K562 (cell line): ENCODE measurements at regions not wholly inside any gene's neighbourhood (a gene's known extent, or its start where the extent isn't known, plus 50 kb on each side); places are given as distances from the start of the nearest gene placed in this dataset.

Experiments
- ATAC-seq: fragments of 200-7000 bp; cut with Tn5 transposase; 3 replicates; pipeline ENCODE4 v1.9.1; 2020; ENCODE audit warnings: moderate library complexity
- BruUV-seq: library from RNA; stranded (reverse); fragments of 400-500 nt; replicated peaks from 2 replicates; lab custom pipeline; 2021; lab: Mats Ljungman, UMichigan
- CTCF ChIA-PET: fragments of 300-600 bp; formaldehyde crosslinking; extraction: SDS; loops from one replicate; lab custom pipeline; 2021; ENCODE audit warnings: low intra/inter-chr PET ratio; lab: Yijun Ruan, JAX
- POLR2A ChIA-PET: fragments of 300-600, 350-650 bp; sonication (Branson Sonifier 250); formaldehyde crosslinking; extraction: SDS; loops from one replicate; lab custom pipeline; 2021; ENCODE audit warnings: antibody characterized with exemption, inconsistent platforms; lab: Yijun Ruan, JAX
- DNase-seq, 4 experiments: peaks; one replicate each; pipeline versions ENCODE4 v3.0.0 to v3.0.0-alpha.2; 2011 to 2018; ENCODE audit warnings: low spot score in 3 of 4, mixed read lengths in 3 of 4; ENCODE audit errors: extremely low read depth in 1 of 4
- FAIRE-seq: peaks from 2 replicates; lab custom pipeline; 2011; peaks lifted over from hg19 to GRCh38; lab: Jason Lieb, UNC
- H2AFZ ChIP-seq: 2 replicates; pipeline ENCODE4 v1.6.0; 2011; ENCODE audit warnings: low read depth, low read length, control low read depth, inconsistent platforms
- H3K27ac ChIP-seq: fragments of 200-600 bp; 3 replicates; pipeline ENCODE4 v1.8.0; 2011; ENCODE audit warnings: low read depth, mild to moderate bottlenecking, control low read depth, inconsistent platforms, low read length, moderate library complexity, mixed read lengths; ENCODE audit errors: extremely low read depth
- H3K27me3 ChIP-seq, 2 experiments: fragments of 300-600 bp in 1 of 2; 2 replicates in 1 of 2; 3 replicates in 1 of 2; pipeline versions ENCODE4 v1.6.0 to v1.8.0; 2011; ENCODE audit warnings: inconsistent platforms in 2 of 2, low read length in 2 of 2, mild to moderate bottlenecking in 1 of 2, mixed read lengths in 1 of 2, moderate library complexity in 1 of 2; ENCODE audit not compliant: control insufficient read depth in 2 of 2, insufficient read depth in 2 of 2
- H3K36me3 ChIP-seq: fragments of 300-600 bp; 3 replicates; pipeline ENCODE4 v1.8.0; 2011; ENCODE audit warnings: mild to moderate bottlenecking, low read length, inconsistent platforms; ENCODE audit not compliant: control insufficient read depth, insufficient read depth
- H3K4me1 ChIP-seq, 2 experiments: fragments of 200-600 bp in 1 of 2; replicated peaks in 1 of 2; 2 replicates in 1 of 2; 3 replicates in 1 of 2; pipeline versions ENCODE4 v1.5.1 to v1.8.0; 2011; ENCODE audit warnings: inconsistent platforms in 2 of 2, low read length in 2 of 2, mild to moderate bottlenecking in 1 of 2, mixed read lengths in 1 of 2, moderate library complexity in 1 of 2; ENCODE audit not compliant: control insufficient read depth in 2 of 2, insufficient read depth in 2 of 2
- H3K4me2 ChIP-seq: 2 replicates; pipeline ENCODE4 v1.6.1; 2011; ENCODE audit warnings: low read length, control low read depth, inconsistent platforms, mixed read lengths; ENCODE audit not compliant: insufficient read depth
- H3K4me3 ChIP-seq: fragments of 200-600 bp; sonication (generic), shearing (Covaris generic); 2 replicates; pipeline ENCODE4 v1.5.1; 2016; ENCODE audit warnings: control low read depth, inconsistent platforms
- H3K79me2 ChIP-seq: fragments of 200-600 bp; 3 replicates; pipeline ENCODE4 v1.8.0; 2011; ENCODE audit warnings: low read length, inconsistent platforms; ENCODE audit not compliant: control insufficient read depth, insufficient read depth
- H3K9ac ChIP-seq, 2 experiments: 2 replicates each; pipeline versions ENCODE4 v1.6.0 to v1.6.1; 2011; ENCODE audit warnings: low read depth in 2 of 2, low read length in 2 of 2, control low read depth in 1 of 2, inconsistent platforms in 1 of 2, mild to moderate bottlenecking in 1 of 2, mixed read lengths in 1 of 2; ENCODE audit not compliant: insufficient read depth in 1 of 2
- H3K9me1 ChIP-seq: one replicate; pipeline ENCODE4 v1.6.0; 2011; ENCODE audit warnings: inconsistent platforms, mild to moderate bottlenecking, low read length, moderate library complexity; ENCODE audit not compliant: control insufficient read depth, insufficient read depth
- H3K9me3 ChIP-seq: replicated peaks from 2 replicates; pipeline ENCODE4 v1.5.1; 2011; ENCODE audit warnings: low read depth, low read length, inconsistent platforms; ENCODE audit not compliant: control insufficient read depth, insufficient read depth
- H4K20me1 ChIP-seq: replicated peaks from 2 replicates; pipeline ENCODE4 v1.6.1; 2011; ENCODE audit warnings: low read length, inconsistent platforms, mixed read lengths; ENCODE audit not compliant: control insufficient read depth, insufficient read depth
- ATF1 ChIP-seq, 2 experiments: fragments of 450-650 bp in 1 of 2; IDR thresholded peaks; 2 replicates each; pipeline ENCODE4 v1.6.1; 2016; ENCODE audit warnings: missing compliant biosample characterization in 1 of 2, missing genetic modification characterization in 1 of 2
- BRCA1 ChIP-seq, 2 experiments: fragments of 450-650 bp in 1 of 2; sonication (generic) in 1 of 2; formaldehyde crosslinking in 1 of 2; IDR thresholded peaks; 2 replicates each; pipeline versions ENCODE4 v1.5.0 to v1.6.1; 2017 to 2020; ENCODE audit warnings: mild to moderate bottlenecking in 1 of 2, missing genetic modification reagents in 1 of 2
- CBFB ChIP-seq: sonication (generic); formaldehyde crosslinking; IDR thresholded peaks from 2 replicates; pipeline ENCODE4 v1.4.0; 2020; ENCODE audit warnings: mild to moderate bottlenecking, missing genetic modification reagents
- E4F1 ChIP-seq: fragments of 250-450 bp; sonication (Bioruptor Pico); IDR thresholded peaks from 2 replicates; pipeline ENCODE4 v1.5.0; 2021; ENCODE audit warnings: mild to moderate bottlenecking, borderline replicate concordance
- HNRNPLL ChIP-seq: fragments of 200-400 bp; formaldehyde crosslinking; IDR thresholded peaks from 2 replicates; pipeline ENCODE4 v1.6.1; 2017; ENCODE audit warnings: low read length, low read depth, mild to moderate bottlenecking; ENCODE audit not compliant: poor library complexity, severe bottlenecking
- MAX ChIP-seq: sonication (generic); formaldehyde crosslinking; IDR thresholded peaks from 2 replicates; pipeline ENCODE4 v1.9.0; 2022; ENCODE audit warnings: mild to moderate bottlenecking, missing genetic modification reagents
- MECOM ChIP-seq: fragments of 250-450 bp; sonication (Bioruptor Pico); IDR thresholded peaks from 2 replicates; pipeline ENCODE4 v1.8.0; 2022; ENCODE audit warnings: inconsistent platforms
- NFIC ChIP-seq: fragments of 450-650 bp; IDR thresholded peaks from 2 replicates; pipeline ENCODE4 v1.6.1; 2017; ENCODE audit warnings: mild to moderate bottlenecking, inconsistent platforms
- RB1 ChIP-seq: fragments of 450-650 bp; IDR thresholded peaks from 2 replicates; pipeline ENCODE4 v1.6.1; 2017; ENCODE audit warnings: low read depth, mild to moderate bottlenecking
- RNF219 ChIP-seq: fragments of 250-450 bp; sonication (Bioruptor Pico); IDR thresholded peaks from 2 replicates; pipeline ENCODE4 v1.5.0; 2022; ENCODE audit warnings: mild to moderate bottlenecking
- SIN3B ChIP-seq: fragments of 450-650 bp; IDR thresholded peaks from 2 replicates; pipeline ENCODE4 v1.6.1; 2017; ENCODE audit warnings: low read depth, mild to moderate bottlenecking, moderate library complexity
- ZC3H8 ChIP-seq: fragments of 450-650 bp; IDR thresholded peaks from 2 replicates; pipeline ENCODE4 v1.6.1; 2017
- ZNF280B ChIP-seq: fragments of 250-450 bp; sonication (Bioruptor Pico); IDR thresholded peaks from 2 replicates; pipeline ENCODE4 v1.5.1; 2021; ENCODE audit warnings: mild to moderate bottlenecking
- WGBS: fragments of 100-300 bp; shearing (Covaris generic); methylation state at CpG from one replicate; pipeline ENCODE4 v1.1.6; 2016; ENCODE audit warnings: low coverage, mixed read lengths; ENCODE audit not compliant: insufficient coverage; ENCODE audit errors: missing lambda C conversion rate; 5-methylcytosine and 5-hydroxymethylcytosine counted together
- in situ Hi-C: fragments of 300-500 bp; cut with MboI; formaldehyde crosslinking; loops from 4 replicates; pipeline ENCODE4 v1.15.0; 2018; ENCODE audit warnings: inconsistent platforms, mixed read lengths
- intact Hi-C: fragments of 100-400 bp; cut with micrococcal nuclease; formaldehyde crosslinking; loops from 2 replicates; pipeline ENCODE4 v1.14.2; 2022

- TF ChIP-seq E4F1 (CRISPR knock-in tag) (no peak), RB1 (no peak)
Observed at GRCh38 chr18:41153871-41154270, 801.2 kb upstream of the PIK3C3 start (continued).

- DNase-seq = no peak
- BruUV-seq = no TSS peak
- CTCF ChIA-PET = no interaction called here
- no peaks in the 10 kb centered on the region for H3K4me1 ChIP-seq
- H3K9me3 ChIP-seq = no peaks in the 10 kb centered on the region; the same call in 1 of the 2 replicates
- in situ Hi-C loops = no loop called here
- H3K9ac ChIP-seq = no peak overlapping the region
- no peak for TF ChIP-seq BRCA1 (IDR thresholded peaks at IDR 0.05)
- TF ChIP-seq BRCA1 (CRISPR knock-in tag; IDR thresholded peaks at IDR 0.05) = no peak
- TF ChIP-seq ATF1 (CRISPR knock-in tag; IDR thresholded peaks at IDR 0.05) = no peak
- no peak for TF ChIP-seq ATF1 (tag; IDR thresholded peaks at IDR 0.05)
- no peak for TF ChIP-seq HNRNPLL
- no peak for TF ChIP-seq ZNF280B (CRISPR knock-in tag)
- TF ChIP-seq NFIC = no peak
- no peak for TF ChIP-seq RNF219 (CRISPR knock-in tag)
- TF ChIP-seq CBFB (CRISPR knock-in tag) = no peak
- no peak for TF ChIP-seq MECOM (CRISPR knock-in tag)
- no peak for TF ChIP-seq ZC3H8
- TF ChIP-seq MAX = no peak
- no peak for TF ChIP-seq SIN3B
- H3K27me3 ChIP-seq = no peaks in the 10 kb centered on the region
- H3K4me3 ChIP-seq = no peak overlapping the region
- H3K27ac ChIP-seq = no peak overlapping the region
- POLR2A ChIA-PET = no interaction called here
- H2AFZ ChIP-seq = no peak overlapping the region
- H3K4me2 ChIP-seq = no peak overlapping the region
- H3K36me3 ChIP-seq = no peaks in the 10 kb centered on the region
- 0% methylated on average over 2 of the region's 2 CpGs for WGBS
- no peak for FAIRE-seq
- intact Hi-C loops = no loop called here
- no peak for ATAC-seq
- no peaks in the 10 kb centered on the region for H3K9me1 ChIP-seq
- no peaks in the 10 kb centered on the region for H4K20me1 ChIP-seq
- H3K79me2 ChIP-seq = no peaks in the 10 kb centered on the region
Observed at GRCh38 chr18:41150316-41150715, 804.7 kb upstream of the PIK3C3 start.
